DOHH2 (cell line): ENCODE measurements at regions not wholly inside any gene's neighbourhood (a gene's known extent, or its start where the extent isn't known, plus 50 kb on each side); places are given as distances from the start of the nearest gene placed in this dataset.

ENCODE experiments used
- H3F3A ChIP-seq: fragments of 200-600 bp; sonication (generic), shearing (Covaris generic); 2 replicates; pipeline ENCODE4 v1.6.0; 2016; ENCODE audit warnings: antibody characterized with exemption, mild to moderate bottlenecking; ENCODE audit not compliant: control insufficient read depth, insufficient read depth
- H3K27ac ChIP-seq: fragments of 200-600 bp; sonication (generic); 2 replicates; pipeline ENCODE4 v1.5.1; 2014; ENCODE audit warnings: low read depth, mild to moderate bottlenecking, low read length, moderate library complexity
- H3K27me3 ChIP-seq: fragments of 200-600 bp; sonication (generic); 2 replicates; pipeline ENCODE4 v1.6.1; 2014; ENCODE audit warnings: mild to moderate bottlenecking, low read length, mixed read lengths; ENCODE audit not compliant: control insufficient read depth
- H3K36me3 ChIP-seq: fragments of 200-600 bp; sonication (generic); 2 replicates; pipeline ENCODE4 v1.6.1; 2014; ENCODE audit warnings: mild to moderate bottlenecking, low read length, moderate library complexity, mixed read lengths; ENCODE audit not compliant: control insufficient read depth
- H3K4me1 ChIP-seq: fragments of 200-600 bp; sonication (generic); 2 replicates; pipeline ENCODE4 v1.6.1; 2014; ENCODE audit warnings: mild to moderate bottlenecking, low read length, mixed read lengths; ENCODE audit not compliant: control insufficient read depth
- H3K4me2 ChIP-seq: fragments of 200-600 bp; sonication (generic); 2 replicates; pipeline ENCODE4 v1.6.0; 2014; ENCODE audit warnings: mild to moderate bottlenecking, low read length, moderate library complexity
- H3K4me3 ChIP-seq: fragments of 200-600 bp; sonication (generic); 2 replicates; pipeline ENCODE4 v1.5.1; 2014; ENCODE audit warnings: mild to moderate bottlenecking, low read length, mixed read lengths
- H3K79me2 ChIP-seq: fragments of 200-600 bp; sonication (generic); 2 replicates; pipeline ENCODE4 v1.6.1; 2014; ENCODE audit warnings: mild to moderate bottlenecking, low read length, mixed read lengths; ENCODE audit not compliant: control insufficient read depth
- H3K9me2 ChIP-seq: fragments of 200-600 bp; sonication (generic); replicated peaks from 2 replicates; pipeline ENCODE4 v1.6.1; 2014; ENCODE audit warnings: mild to moderate bottlenecking, low read length, mixed read lengths; ENCODE audit not compliant: control insufficient read depth
- H3K9me3 ChIP-seq: fragments of 200-600 bp; sonication (generic); 2 replicates; pipeline ENCODE4 v1.6.1; 2014; ENCODE audit warnings: antibody characterized with exemption, low read length, mixed read lengths; ENCODE audit not compliant: control insufficient read depth, insufficient read depth
- H4K20me1 ChIP-seq: fragments of 200-600 bp; sonication (generic); 2 replicates; pipeline ENCODE4 v1.6.0; 2014; ENCODE audit warnings: low read depth, mild to moderate bottlenecking, antibody characterized with exemption, low read length, moderate library complexity; ENCODE audit not compliant: control insufficient read depth, insufficient read depth
- CTCF ChIP-seq: fragments of 200-600 bp; sonication (generic); IDR thresholded peaks from one replicate; pipeline ENCODE4 v1.5.1; 2014; ENCODE audit warnings: antibody characterized with exemption, mild to moderate bottlenecking, low read depth, low read length; ENCODE audit not compliant: poor library complexity, severe bottlenecking
- EZH2phosphoT487 ChIP-seq: fragments of 200-600 bp; sonication (generic); IDR thresholded peaks from 2 replicates; pipeline ENCODE4 v1.6.1; 2017; ENCODE audit warnings: borderline replicate concordance, mild to moderate bottlenecking, antibody characterized with exemption, low read length, moderate library complexity, mixed read lengths

- Histone ChIP-seq H3K27me3 (no peaks in the 10 kb centered on the region), H3K4me1 (no peaks in the 10 kb centered on the region), H3K4me2 (no peak overlapping the region), H3K9me3 (no peaks in the 10 kb centered on the region), H3K36me3 (no peaks in the 10 kb centered on the region), H3F3A (no peaks in the 10 kb centered on the region), H3K9me2 (no peaks in the 10 kb centered on the region), H3K79me2 (no peaks in the 10 kb centered on the region), H4K20me1 (no peaks in the 10 kb centered on the region), H3K27ac (no peak overlapping the region), H3K4me3 (no peak overlapping the region)
- peak; percentile 36 for TF ChIP-seq CTCF
- TF ChIP-seq EZH2phosphoT487 = no peak
Measured at GRCh38 chr11:69912911-69913451, 93.8 kb upstream of the FGF3 start.

- no peak overlapping the region for H3K27ac ChIP-seq
- H3K4me3 ChIP-seq = no peak overlapping the region
- H3K4me2 ChIP-seq = no peak overlapping the region
- H3K27me3 ChIP-seq = no peaks in the 10 kb centered on the region
- H3K36me3 ChIP-seq = no peaks in the 10 kb centered on the region
- no peaks in the 10 kb centered on the region for H3K4me1 ChIP-seq
- H3K9me2 ChIP-seq = no peaks in the 10 kb centered on the region
- no peaks in the 10 kb centered on the region for H3K79me2 ChIP-seq
- TF ChIP-seq CTCF (no peak), EZH2phosphoT487 (no peak)
- H3F3A ChIP-seq = no peaks in the 10 kb centered on the region
- no peaks in the 10 kb centered on the region for H4K20me1 ChIP-seq
- H3K9me3 ChIP-seq = no peaks in the 10 kb centered on the region
Measured at GRCh38 chr11:69913591-69914285, 94.5 kb upstream of the FGF3 start.

- Histone ChIP-seq H3K9me2 (no peaks in the 10 kb centered on the region), H3K4me1 (no peaks in the 10 kb centered on the region), H3K27me3 (no peaks in the 10 kb centered on the region), H4K20me1 (no peaks in the 10 kb centered on the region), H3K9me3 (no peaks in the 10 kb centered on the region), H3K27ac (no peak overlapping the region), H3K4me2 (no peak overlapping the region), H3K79me2 (no peaks in the 10 kb centered on the region), H3K36me3 (no peaks in the 10 kb centered on the region), H3F3A (no peaks in the 10 kb centered on the region), H3K4me3 (no peak overlapping the region)
- TF ChIP-seq EZH2phosphoT487 = no peak
- no peak for TF ChIP-seq CTCF
Measured at GRCh38 chr11:69914286-69915150, 95.3 kb upstream of the FGF3 start.
